SJSA1 (cell line): ENCODE measurements at regions not wholly inside any gene's neighbourhood (a gene's known extent, or its start where the extent isn't known, plus 50 kb on each side); places are given as distances from the start of the nearest gene placed in this dataset.

Source experiments
- DNase-seq, 2 experiments: peaks; one replicate each; pipeline ENCODE4 v3.0.0-alpha.2; 2015 to 2020; ENCODE audit warnings: low spot score in 2 of 2, low read depth in 1 of 2
- H3K27ac ChIP-seq: fragments of 250-450 bp; sonication (Bioruptor Pico); 2 replicates; pipeline ENCODE4 v1.5.1; 2020; ENCODE audit warnings: mild to moderate bottlenecking, moderate library complexity
- H3K27me3 ChIP-seq: fragments of 250-450 bp; sonication (Bioruptor Pico); replicated peaks from 2 replicates; pipeline ENCODE4 v1.5.1; 2020; ENCODE audit warnings: mild to moderate bottlenecking, moderate library complexity
- H3K36me3 ChIP-seq: fragments of 250-450 bp; sonication (Bioruptor Pico); 2 replicates; pipeline ENCODE4 v1.5.1; 2020; ENCODE audit warnings: mild to moderate bottlenecking
- H3K4me1 ChIP-seq: fragments of 250-450 bp; sonication (Bioruptor Pico); replicated peaks from 2 replicates; pipeline ENCODE4 v1.6.1; 2021; ENCODE audit warnings: mild to moderate bottlenecking
- H3K4me3 ChIP-seq: fragments of 250-450 bp; sonication (Bioruptor Pico); 2 replicates; pipeline ENCODE4 v1.5.1; 2020; ENCODE audit warnings: mild to moderate bottlenecking
- H3K9me3 ChIP-seq: fragments of 250-450 bp; sonication (Bioruptor Pico); replicated peaks from 2 replicates; pipeline ENCODE4 v1.5.1; 2020; ENCODE audit warnings: mild to moderate bottlenecking

DNA sequence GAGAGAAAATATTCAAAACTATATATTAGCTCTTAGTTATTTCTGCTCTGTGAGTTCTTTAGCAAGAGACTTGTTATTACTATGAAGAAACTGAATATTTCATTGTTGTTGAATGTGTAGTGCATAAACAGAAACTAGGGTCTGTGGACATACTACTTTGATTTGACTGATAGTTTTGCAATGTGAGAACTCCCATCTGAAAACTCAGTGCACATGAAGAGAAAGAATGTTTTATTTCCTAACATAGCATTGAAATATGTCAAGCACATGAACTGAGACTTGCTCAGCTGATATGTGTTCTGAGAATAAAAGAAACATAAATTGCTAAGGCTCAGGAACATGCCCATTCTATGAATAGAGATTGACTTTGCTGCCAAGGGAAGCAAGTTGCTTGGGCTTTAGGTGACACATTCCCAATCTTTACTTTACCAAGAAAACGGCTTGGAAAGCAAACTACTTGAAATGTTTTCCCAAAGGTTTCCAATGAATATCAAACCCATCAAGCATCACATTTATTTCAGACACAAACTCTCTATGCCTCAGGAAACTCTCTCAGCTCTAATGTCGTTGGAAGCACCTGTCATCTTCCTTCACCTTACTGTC, 290.4 kb downstream of the SLC16A7 start:
- Histone ChIP-seq H3K4me3 (no peak overlapping the region), H3K27ac (no peak overlapping the region), H3K36me3 (no peaks in the 10 kb centered on the region), H3K27me3 (no peaks in the 10 kb centered on the region), H3K9me3 (no peaks in the 10 kb centered on the region), H3K4me1 (no peaks in the 10 kb centered on the region)
- DNase-seq, result no peak

DNA sequence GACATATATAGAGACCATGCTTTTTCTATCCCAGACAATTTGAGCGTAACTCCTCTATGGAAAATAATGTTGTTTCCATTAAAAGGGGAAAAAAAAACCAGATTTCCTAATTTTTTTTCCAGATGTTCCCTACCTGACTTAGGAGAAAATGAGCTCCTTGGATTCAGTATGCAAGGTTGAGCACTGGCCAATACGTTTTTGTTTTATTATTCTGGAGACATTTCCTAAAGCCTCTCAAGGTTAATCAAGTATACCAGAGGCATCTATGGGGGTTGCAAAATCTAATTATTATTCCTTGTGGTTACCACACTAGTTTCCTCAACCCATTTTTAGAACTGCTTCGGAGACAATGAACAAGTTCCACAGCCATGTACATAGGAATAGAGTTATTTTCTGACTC, 291.3 kb downstream of the SLC16A7 start:
- Histone ChIP-seq H3K9me3 (no peaks in the 10 kb centered on the region), H3K4me1 (no peaks in the 10 kb centered on the region), H3K27ac (no peak overlapping the region), H3K4me3 (no peak overlapping the region), H3K36me3 (no peaks in the 10 kb centered on the region), H3K27me3 (no peaks in the 10 kb centered on the region)
- DNase-seq, result no peak

DNA sequence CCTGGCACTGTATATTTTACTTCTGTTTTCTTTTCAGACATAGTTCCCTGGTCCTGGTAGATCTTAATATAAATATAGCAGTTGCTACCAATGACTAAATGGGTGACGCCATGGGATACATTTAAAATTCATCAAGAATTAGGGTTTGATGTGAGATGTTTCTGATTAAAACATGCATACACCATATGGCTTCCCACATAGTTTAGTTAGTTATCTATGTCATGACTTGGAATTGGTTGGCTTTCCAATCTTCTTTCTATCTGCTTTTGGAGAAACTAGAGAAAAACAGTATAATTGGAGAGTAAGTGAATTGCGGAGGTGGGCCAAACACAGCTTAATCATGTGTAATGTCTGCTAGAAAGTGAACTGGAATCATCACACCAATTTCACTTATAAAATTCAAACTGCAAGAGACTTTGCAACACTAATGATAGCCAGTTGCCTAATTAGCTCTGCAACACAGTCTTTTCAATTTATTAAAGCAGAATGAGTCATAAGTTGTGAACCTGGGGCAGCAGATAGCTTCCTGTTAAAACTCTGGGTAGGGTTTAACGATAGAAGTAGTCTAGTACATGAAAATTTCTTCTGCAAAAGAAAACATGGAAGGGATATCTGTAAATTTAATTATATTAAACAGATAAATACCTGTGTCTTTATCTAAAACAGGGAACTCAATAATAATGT, 295.2 kb downstream of the SLC16A7 start:
- no peak overlapping the region for H3K27ac ChIP-seq
- no peaks in the 10 kb centered on the region for H3K9me3 ChIP-seq
- no peaks in the 10 kb centered on the region for H3K36me3 ChIP-seq
- no peak for DNase-seq
- H3K4me1 ChIP-seq, result no peaks in the 10 kb centered on the region
- H3K4me3 ChIP-seq, result no peak overlapping the region
- H3K27me3 ChIP-seq, result no peaks in the 10 kb centered on the region

DNA sequence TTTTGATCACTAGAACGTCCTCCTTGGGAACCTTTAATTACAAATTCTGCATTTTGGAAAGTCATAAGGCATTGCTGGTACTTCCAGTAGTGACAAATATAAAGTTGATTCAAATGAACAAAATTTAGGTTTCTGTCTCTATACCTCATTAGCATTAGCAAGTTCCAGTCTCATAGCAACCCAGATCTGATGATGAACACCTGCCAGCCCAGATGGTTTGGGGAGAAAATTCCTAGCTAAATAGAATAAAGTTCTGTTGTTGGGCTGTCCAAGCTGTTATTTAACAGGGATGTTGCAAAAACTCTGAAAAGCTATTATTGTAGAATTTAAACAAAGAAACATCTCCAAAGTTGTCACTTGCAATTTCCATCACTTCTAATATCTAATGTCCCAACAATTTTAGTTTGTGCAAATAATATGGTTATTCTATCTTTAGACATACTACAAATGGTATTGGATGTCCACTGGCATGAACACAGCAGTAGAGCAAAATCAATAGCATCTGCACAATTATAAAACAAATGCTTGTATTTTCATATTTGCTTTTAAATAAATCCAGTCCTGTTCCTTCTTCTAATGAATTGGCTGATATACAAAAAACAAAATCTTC, 299.4 kb downstream of the SLC16A7 start:
- H3K4me1 ChIP-seq, result no peaks in the 10 kb centered on the region
- H3K9me3 ChIP-seq, result no peaks in the 10 kb centered on the region
- no peaks in the 10 kb centered on the region for H3K36me3 ChIP-seq
- no peaks in the 10 kb centered on the region for H3K27me3 ChIP-seq
- H3K4me3 ChIP-seq, result no peak overlapping the region
- H3K27ac ChIP-seq, result no peak overlapping the region
- DNase-seq, result no peak

DNA sequence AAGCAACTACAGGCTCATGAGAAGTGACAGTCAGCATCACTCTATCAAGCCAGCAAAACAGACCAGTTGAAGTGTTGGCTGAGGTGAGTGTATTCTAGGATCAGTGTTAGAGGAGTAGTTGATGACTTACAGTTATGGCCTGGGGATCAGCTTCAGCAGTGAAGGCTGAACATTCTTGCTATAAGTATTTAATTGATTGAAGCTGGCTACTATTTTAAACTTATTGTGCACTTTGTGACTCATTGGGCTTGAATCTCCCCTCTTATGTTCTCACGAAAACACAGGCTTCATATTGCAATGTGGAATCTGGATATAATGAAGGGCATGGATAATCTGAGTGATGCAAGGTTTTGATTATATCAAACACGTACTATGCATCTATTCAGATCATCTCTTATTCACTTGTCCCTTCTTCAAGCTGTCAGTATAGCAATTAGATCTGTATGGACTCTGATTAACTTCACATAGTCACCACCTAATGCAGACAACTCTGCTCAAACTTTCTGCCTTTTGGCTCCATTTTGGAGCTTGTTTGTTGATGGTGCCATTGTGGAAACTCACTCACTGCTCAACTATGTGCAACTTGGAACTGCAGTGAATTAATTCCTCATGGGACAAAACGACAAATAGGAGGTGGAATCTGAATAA, 309.2 kb downstream of the SLC16A7 start:
- no peaks in the 10 kb centered on the region for H3K27me3 ChIP-seq
- no peaks in the 10 kb centered on the region for H3K4me1 ChIP-seq
- H3K4me3 ChIP-seq, result no peak overlapping the region
- DNase-seq, result no peak
- no peaks in the 10 kb centered on the region for H3K36me3 ChIP-seq
- no peaks in the 10 kb centered on the region for H3K9me3 ChIP-seq
- H3K27ac ChIP-seq, result no peak overlapping the region

DNA sequence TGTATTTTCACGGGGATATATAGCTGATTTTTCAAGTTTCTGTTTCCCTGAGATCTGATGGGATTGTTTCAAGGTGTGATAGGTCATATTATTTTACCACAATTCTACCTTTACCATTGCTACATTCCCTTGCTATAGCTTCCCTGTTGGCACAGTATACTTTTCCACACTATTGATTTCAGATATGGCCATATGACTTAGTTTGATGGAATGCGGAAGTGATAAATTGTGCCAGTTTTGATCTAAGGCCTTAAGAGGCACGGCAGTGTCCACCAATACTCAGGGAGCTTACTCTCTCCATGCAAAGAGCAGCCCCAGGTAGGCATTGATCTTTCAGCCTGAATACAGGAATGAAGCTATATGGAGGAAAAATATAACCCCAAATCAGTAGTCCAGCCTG, 315.7 kb downstream of the SLC16A7 start:
- Histone ChIP-seq H3K4me1 (no peaks in the 10 kb centered on the region), H3K4me3 (no peak overlapping the region), H3K36me3 (no peaks in the 10 kb centered on the region), H3K27ac (no peak overlapping the region), H3K9me3 (no peaks in the 10 kb centered on the region), H3K27me3 (no peaks in the 10 kb centered on the region)
- no peak for DNase-seq

DNA sequence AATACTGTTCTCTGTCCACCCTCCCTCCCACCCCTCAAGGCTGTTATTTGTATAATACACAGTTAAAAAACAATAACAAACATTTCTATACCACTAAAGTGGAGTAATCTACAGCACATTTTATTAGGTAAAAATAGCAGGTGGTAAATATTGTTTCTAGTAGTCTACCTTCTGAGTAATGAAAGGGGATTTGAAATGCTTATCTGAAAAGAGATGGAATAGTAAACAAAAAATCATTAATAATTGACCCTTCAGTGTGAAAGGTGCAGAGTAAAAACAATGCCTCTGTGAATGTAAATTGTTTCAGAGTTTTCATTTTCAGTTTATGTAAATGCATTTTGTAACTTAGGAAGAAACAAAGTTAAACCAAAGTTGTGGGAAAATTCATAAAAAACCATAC, 321.2 kb downstream of the SLC16A7 start:
- no peaks in the 10 kb centered on the region for H3K27me3 ChIP-seq
- no peak for DNase-seq
- no peak overlapping the region for H3K4me3 ChIP-seq
- no peaks in the 10 kb centered on the region for H3K4me1 ChIP-seq
- H3K27ac ChIP-seq, result no peak overlapping the region
- H3K9me3 ChIP-seq, result no peaks in the 10 kb centered on the region
- H3K36me3 ChIP-seq, result no peaks in the 10 kb centered on the region

DNA sequence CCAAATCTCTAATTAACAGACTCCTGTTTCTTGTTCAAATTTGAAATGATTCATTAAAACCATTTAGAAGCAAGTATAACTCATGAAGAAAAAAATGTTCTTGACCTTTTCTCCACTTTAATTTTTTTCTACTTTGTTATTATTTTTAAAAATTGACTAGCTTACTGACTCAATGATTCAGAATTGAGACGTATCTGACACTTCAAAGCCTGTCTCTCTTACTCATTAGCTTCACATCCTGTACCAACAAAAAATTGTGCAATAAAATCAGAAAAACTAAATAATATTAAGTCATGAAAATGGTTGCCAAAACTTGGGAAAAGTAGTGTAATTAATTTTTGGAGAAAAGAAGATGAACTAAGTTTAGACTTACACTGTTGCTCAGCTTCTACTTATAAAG, 331.2 kb downstream of the SLC16A7 start:
- no peak for DNase-seq
- Histone ChIP-seq H3K27ac (no peak overlapping the region), H3K9me3 (no peaks in the 10 kb centered on the region), H3K4me3 (no peak overlapping the region), H3K36me3 (no peaks in the 10 kb centered on the region), H3K4me1 (no peaks in the 10 kb centered on the region), H3K27me3 (no peaks in the 10 kb centered on the region)

DNA sequence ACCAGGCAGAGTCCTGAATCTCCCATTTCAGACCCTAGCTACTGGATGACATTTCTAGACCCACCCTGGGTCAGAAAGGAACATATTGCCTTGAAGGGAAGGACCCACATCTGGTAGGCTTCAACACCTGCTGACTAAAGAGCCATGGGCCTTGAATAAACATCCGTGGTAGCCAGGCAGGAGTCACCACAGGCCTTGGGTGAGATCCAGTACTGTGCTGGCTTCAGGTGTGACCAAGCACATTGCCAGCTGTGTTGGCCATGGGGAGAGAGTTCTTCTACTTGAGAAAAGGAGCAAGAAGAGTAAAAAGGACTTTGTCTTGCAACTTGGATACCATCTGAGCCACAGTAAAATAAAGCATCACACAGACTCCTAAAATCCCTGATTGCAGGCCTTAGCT, 332.6 kb downstream of the SLC16A7 start:
- H3K27ac ChIP-seq, result no peak overlapping the region
- no peaks in the 10 kb centered on the region for H3K4me1 ChIP-seq
- no peaks in the 10 kb centered on the region for H3K9me3 ChIP-seq
- H3K36me3 ChIP-seq, result no peaks in the 10 kb centered on the region
- H3K4me3 ChIP-seq, result no peak overlapping the region
- H3K27me3 ChIP-seq, result no peaks in the 10 kb centered on the region
- no peak for DNase-seq

DNA sequence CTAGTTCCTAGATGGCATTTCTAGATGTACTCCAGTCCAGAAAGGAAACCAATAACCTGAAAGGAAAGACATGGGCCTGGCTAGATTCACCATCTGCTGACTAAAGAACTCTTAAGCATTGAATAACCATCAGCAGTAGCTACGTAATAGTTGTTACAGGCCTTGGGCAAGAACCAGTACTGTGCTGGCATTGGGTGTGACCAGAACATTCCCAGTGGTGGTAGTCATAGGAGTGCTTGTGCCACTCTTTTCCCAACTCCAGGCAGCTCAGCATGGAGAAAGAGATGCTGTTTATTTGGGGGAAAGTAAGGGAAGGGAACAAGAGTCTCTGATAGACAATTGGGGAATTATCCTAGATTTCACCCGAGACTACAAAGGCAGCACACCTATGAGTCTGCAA, 333.3 kb downstream of the SLC16A7 start:
- no peak for DNase-seq
- no peaks in the 10 kb centered on the region for H3K36me3 ChIP-seq
- H3K4me1 ChIP-seq, result no peaks in the 10 kb centered on the region
- H3K4me3 ChIP-seq, result no peak overlapping the region
- H3K9me3 ChIP-seq, result no peaks in the 10 kb centered on the region
- no peak overlapping the region for H3K27ac ChIP-seq
- no peaks in the 10 kb centered on the region for H3K27me3 ChIP-seq

DNA sequence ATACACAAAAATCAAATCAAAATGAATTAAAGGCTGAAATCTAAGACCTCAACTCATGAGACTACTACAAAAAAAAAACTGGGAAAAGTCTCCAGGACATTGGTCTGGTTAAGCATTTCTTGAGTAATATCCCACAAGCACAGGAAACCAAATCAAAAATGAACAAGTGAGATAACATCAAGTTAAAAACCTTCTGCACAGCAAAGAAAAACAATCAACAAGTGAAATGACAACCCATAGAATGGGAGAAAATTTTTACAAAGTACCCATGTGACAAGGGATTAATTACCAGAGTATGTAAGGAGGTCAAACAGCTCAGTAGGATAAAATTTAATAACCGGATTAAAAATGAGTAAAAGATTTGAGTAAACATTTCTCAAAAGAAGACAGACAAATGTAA, 338.7 kb downstream of the SLC16A7 start:
- DNase-seq, result no peak
- no peaks in the 10 kb centered on the region for H3K27me3 ChIP-seq
- no peak overlapping the region for H3K4me3 ChIP-seq
- H3K9me3 ChIP-seq, result no peaks in the 10 kb centered on the region
- no peak overlapping the region for H3K27ac ChIP-seq
- H3K36me3 ChIP-seq, result no peaks in the 10 kb centered on the region
- H3K4me1 ChIP-seq, result no peaks in the 10 kb centered on the region

DNA sequence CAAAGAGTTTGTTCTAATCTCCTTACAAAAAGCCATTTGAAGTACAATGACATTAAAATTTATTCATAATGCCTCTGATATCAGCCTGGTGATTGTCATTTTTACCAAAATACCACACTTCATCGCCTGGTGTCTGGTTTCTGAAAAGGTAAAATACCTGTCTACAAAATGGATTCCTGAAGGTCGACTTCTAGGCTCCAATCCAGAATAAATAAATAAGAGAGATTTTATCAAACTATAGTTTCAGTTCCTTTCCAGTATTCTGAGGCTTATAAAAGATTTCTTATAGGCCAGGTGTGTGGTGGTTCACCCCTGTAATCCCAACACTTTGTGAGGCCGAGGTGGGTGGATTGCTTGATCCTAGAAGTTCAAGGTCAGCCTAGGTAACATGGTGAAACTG, 340.7 kb downstream of the SLC16A7 start:
- no peaks in the 10 kb centered on the region for H3K4me1 ChIP-seq
- no peaks in the 10 kb centered on the region for H3K9me3 ChIP-seq
- no peaks in the 10 kb centered on the region for H3K36me3 ChIP-seq
- no peaks in the 10 kb centered on the region for H3K27me3 ChIP-seq
- H3K27ac ChIP-seq, result no peak overlapping the region
- no peak for DNase-seq
- H3K4me3 ChIP-seq, result no peak overlapping the region

DNA sequence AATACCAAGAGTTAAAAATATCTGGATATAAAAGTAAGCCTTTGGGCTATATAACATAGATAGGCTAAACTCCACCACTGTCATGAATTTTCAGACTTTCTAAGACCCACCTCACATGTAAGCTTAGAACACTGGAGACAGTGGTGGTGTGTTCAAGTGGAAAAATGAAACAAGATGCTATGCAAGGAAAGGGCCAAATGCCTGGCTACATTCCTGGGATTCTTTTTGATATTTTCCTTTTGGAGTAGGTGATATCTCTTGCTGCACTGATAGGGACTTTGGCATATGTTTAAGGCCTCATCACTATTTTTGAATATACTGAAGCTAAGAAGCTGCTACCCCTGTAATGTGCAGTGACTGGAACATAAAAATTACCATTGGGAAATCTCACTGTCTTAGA, 341.3 kb downstream of the SLC16A7 start:
- no peaks in the 10 kb centered on the region for H3K36me3 ChIP-seq
- no peaks in the 10 kb centered on the region for H3K27me3 ChIP-seq
- no peaks in the 10 kb centered on the region for H3K9me3 ChIP-seq
- DNase-seq, result no peak
- H3K4me3 ChIP-seq, result no peak overlapping the region
- no peaks in the 10 kb centered on the region for H3K4me1 ChIP-seq
- H3K27ac ChIP-seq, result no peak overlapping the region

DNA sequence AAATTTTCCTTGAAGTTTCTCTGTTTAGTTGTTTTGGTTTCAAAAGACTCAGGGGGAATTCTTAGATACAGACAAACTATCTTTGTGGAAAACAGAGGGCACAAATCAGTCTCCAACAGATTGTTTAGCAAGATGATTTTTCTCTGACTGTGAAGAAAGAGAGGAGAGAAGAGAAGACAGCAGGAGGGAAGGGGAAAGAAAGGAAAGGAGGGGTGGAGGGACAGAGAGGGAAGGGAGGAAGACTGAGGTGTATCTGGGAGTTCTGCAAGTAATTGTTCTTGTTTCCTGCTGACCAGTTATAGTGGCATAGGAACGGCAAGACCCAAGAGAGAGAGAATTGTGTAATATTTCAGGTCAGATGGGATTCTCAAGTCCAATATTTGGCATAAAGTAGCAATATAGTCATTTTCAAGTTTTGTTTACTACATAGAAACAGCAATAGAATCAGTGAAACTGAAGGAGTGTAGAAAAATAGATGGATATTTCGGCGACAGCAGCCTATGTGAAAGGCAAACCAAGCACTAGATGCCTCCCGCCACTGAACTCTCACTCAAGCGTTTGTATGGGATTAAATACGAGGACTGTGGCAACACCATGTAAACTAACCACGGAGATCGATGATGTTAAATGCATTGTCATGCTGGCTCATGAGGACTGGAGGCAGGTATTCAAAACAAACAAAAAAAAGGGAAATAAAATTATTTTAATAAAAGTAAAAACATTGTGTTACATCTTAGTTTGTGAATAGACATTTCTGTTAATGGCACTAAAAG, 342.5 kb downstream of the SLC16A7 start:
- Histone ChIP-seq H3K4me1 (no peaks in the 10 kb centered on the region), H3K36me3 (no peaks in the 10 kb centered on the region), H3K27me3 (no peaks in the 10 kb centered on the region), H3K9me3 (no peaks in the 10 kb centered on the region), H3K4me3 (no peak overlapping the region), H3K27ac (no peak overlapping the region)
- DNase-seq, result no peak
